ENCODE measurements at regions not wholly inside any gene's neighbourhood (a gene's known extent, or its start where the extent isn't known, plus 50 kb on each side); places are given as distances from the start of the nearest gene placed in this dataset.

- Histone ChIP-seq H4K20me1 (ENCODE audit: control insufficient read depth, insufficient read depth, insufficient read length) (no peaks in the 10 kb centered on the region), H3K27ac (ENCODE audit: insufficient read length, low read depth, low read length) (no peak overlapping the region), H2BK120ac (ENCODE audit: low read depth, low read length, poor library complexity, severe bottlenecking) (no peak overlapping the region), H3K4ac (ENCODE audit: low read depth, low read length) (no peak overlapping the region), H3K79me2 (ENCODE audit: insufficient read depth, low read length) (no peaks in the 10 kb centered on the region), H3T11ph (ENCODE audit: low read length) (no peak overlapping the region), H3K23me2 (ENCODE audit: insufficient read length, low read depth, low read length, poor library complexity, severe bottlenecking) (no peaks in the 10 kb centered on the region), H3K9me3 (ENCODE audit: control insufficient read depth, low read depth, low read length) (no peaks in the 10 kb centered on the region), H3K4me1 (ENCODE audit: insufficient read depth, low read length) (no peaks in the 10 kb centered on the region), H2BK12ac (ENCODE audit: insufficient read length, low read depth, low read length) (no peak overlapping the region), H3K79me1 (ENCODE audit: insufficient read depth, low read depth, low read length, poor library complexity, severe bottlenecking) (no peaks in the 10 kb centered on the region), H3K18ac (ENCODE audit: insufficient read length, low read depth, low read length) (no peak overlapping the region), H2BK20ac (ENCODE audit: low read depth, low read length, poor library complexity, severe bottlenecking) (no peak overlapping the region), H3K9ac (ENCODE audit: extremely low read depth, insufficient read length, low read length) (no peak overlapping the region), H3K4me2 (ENCODE audit: insufficient read depth, insufficient read length, low read length) (no peak overlapping the region), H3K14ac (ENCODE audit: insufficient read depth, low read length) (no peak overlapping the region), H2BK15ac (ENCODE audit: low read depth, low read length) (no peak overlapping the region), H2BK5ac (ENCODE audit: insufficient read length, low read length) (no peak overlapping the region), H2AFZ (ENCODE audit: low read length) (no peak overlapping the region), H3K27me3 (ENCODE audit: insufficient read depth, low read length) (no peaks in the 10 kb centered on the region), H3K56ac (ENCODE audit: insufficient read length, low read depth, low read length) (no peak overlapping the region), H2AK5ac (ENCODE audit: insufficient read length, low read length) (no peak overlapping the region), H3K23ac (ENCODE audit: insufficient read length, low read depth, low read length) (no peak overlapping the region), H4K8ac (replicated peaks; ENCODE audit: insufficient read length, low read depth, low read length) (no peak overlapping the region), H4K91ac (ENCODE audit: insufficient read length, low read depth, low read length) (no peak overlapping the region), H4K5ac (ENCODE audit: insufficient read length, low read depth, low read length) (no peak overlapping the region)
- Mint-ChIP-seq H3K27me3 (ENCODE audit: low read depth) (no peaks in the 10 kb centered on the region), H3K36me3 (ENCODE audit: insufficient read depth in 1 of 3, low read depth in 3 of 3) (no peaks in the 10 kb centered on the region), H3K4me3 (no peak overlapping the region), H3K27ac (no peak overlapping the region), H3K9me3 (no peaks in the 10 kb centered on the region), H3K4me1 (no peaks in the 10 kb centered on the region)
- no peak for TF ChIP-seq CTCF (conservative IDR thresholded peaks at IDR 0.05)
- no peak for DNase-seq
These were observed 139.4 kb upstream of the EMCN start for GRCh38 chr4:100657187-100657586.

Data from H9 (cell line).